HG03025 (cell line): ENCODE measurements at regions not wholly inside any gene's neighbourhood (a gene's known extent, or its start where the extent isn't known, plus 50 kb on each side); places are given as distances from the start of the nearest gene placed in this dataset.
"Not testable (repeated sequence)": the region's sequence is repeated elsewhere in the genome, so short reads cannot be mapped to it uniquely, and the experiment has no call there.

Experiments used
- ATAC-seq: cut with Tn5 transposase; IDR thresholded peaks from one replicate; pipeline ENCODE4 v1.9.1; 2021; ENCODE audit warnings: mild to moderate bottlenecking, moderate library complexity; ENCODE audit not compliant: unreplicated experiment, low FRiP score

DNA sequence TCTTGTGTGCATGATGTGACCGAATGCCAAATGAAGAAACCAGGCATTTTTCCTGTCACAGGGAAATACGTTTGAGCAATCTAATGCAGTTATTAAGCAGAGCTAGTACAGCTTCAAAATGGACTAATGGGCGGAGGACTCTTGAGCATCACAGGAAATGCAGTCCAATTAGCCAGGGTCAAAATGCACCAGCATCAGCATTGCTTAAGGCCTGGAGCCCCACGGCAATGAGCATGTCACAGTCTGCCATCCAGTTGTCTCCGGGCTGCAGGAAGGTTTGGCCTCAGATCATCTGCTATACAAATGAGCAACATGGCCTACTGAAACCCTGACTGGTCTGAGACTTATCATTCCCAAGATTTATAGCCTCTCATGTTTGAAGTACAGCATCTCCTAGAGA, 652.1 kb upstream of the SLC35B3 start:
- ATAC-seq = no peak

DNA sequence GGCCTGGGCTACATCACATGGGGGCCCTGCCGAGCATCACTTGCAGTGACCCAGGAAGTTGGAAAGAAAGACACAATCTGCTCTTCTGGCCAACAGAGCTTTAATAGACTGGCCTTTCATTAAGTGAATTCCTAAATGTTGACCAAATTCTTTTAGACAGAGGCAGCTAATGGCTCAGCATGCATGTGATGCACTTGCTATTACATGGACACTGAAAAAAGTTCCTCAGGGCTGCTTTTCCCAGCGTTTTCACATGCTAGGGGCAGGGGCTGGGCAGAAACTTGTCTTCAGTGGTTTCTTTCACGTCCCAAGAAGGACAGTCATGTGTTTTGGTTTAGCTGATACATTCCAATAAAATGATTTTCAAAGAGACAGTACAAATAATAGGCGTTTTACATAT, 651.0 kb upstream of the SLC35B3 start:
- ATAC-seq = no peak

DNA sequence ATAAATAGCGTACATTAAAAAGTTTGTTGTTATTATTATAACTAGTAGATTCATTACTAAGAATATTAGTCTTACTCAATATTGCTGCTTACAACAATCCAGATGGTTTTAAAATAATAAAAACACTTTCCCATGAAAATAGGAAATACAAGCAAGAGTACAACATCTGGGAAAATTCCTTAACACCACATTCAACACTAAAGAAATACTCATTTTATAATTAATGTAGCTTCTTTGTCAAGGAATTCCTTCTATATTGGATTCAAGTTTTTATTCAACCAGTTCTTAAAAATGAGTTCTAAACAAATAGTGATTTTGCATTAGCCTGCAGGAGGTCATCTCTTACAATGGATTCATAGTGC, 650.3 kb upstream of the SLC35B3 start:
- no peak for ATAC-seq

DNA sequence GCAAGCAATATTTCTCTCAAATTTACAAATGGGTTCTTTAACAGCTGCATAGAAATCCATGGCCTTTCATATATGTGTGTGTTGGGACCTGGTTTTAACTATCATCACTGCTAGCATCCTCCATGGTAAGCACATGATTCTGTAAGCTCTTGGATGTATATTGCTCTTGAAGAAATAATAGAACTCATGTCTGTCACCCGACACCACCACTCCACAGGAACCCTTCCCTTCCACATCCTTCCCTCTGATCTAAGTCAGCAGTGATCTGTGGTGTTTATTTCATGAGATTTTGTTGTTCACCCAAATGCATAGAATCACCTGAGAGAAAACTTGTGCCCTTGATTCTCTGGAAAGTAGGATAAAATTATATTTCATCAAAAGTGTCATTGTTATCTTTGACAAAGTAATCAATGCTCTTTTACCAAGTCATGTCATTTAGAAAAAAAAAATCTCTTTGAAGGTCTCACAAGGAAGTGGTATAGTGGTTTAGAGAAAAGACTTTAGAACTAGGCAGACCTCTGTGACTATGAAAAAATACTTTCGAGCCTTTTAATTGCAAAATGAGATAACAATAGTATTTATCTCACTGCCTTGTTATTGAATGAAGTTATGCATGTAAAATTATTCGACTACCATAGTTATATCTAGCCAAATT, 649.8 kb upstream of the SLC35B3 start:
- ATAC-seq = no peak

DNA sequence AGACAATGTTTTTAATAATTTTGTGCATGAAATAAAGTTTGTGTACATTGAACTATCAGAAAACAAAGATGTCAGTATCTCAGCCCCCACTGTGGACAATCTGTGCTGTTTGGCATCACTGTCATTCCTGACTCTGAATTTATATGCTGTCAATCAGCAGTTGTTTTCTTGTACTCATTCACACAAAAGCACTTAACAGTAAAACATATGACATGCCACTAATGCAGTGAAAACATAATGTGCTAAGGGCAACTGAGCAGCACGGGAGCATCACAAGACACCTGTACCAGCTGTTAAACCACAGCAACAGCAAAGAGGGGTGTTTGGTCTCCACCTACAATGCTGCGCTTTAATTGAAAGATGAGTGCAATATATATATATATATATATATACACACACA, 647.8 kb upstream of the SLC35B3 start:
- ATAC-seq = no peak

DNA sequence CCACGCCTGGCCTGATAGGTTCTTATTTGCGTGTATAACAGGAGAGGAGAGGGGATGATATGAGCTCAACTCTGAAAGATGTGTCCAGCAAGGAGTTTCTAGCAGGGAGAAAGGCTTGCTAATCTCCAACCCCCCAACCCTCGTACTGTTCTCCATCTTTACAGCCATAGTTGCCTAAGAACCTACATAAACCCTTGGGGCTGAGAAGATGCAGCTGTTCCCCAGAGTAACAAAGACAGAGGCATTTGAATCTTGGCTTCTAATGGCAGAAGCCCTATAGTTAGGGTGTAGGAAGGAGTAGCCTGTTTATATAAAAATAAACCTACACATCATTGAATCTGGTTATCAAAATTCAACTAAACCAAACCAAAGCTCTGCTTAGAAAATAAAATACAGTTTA, 631.4 kb upstream of the SLC35B3 start:
- ATAC-seq = no peak

DNA sequence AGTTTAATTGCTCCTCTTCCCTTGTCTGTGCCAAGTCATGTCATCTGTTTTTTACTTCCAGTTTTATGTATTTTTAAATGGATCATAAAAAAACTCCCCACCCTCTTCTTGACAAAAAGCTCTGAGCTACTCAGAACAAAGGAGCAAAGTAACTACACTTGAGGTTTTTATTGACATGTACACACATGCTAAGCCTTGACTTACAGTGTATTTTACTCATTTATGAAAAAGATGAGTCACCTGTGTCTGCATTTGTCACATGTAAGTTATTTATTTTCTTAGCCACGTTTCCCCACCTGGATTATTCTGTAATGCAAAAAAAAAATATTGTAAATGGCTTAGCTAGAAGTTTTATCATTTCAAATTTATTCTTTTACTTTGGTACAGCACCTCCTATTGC, 628.8 kb upstream of the SLC35B3 start:
- ATAC-seq = no peak

DNA sequence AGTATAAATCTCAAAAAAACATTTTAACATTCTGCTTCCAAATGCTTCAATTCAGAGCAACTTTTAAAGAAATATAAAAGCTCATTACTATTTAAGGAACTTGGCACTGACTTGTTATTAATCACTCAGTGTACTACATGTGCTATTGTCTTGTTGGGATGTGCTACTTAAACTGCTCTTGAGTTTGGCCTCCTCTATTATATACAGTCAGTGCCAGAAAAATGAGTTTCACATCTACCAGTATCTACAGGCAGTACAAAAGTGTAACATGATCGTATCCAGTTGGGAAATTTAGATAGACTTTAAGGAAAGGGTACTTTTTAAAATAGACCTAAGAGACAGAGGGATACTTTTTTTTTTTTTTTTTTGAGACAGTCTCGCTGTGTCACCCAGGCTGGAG, 627.3 kb upstream of the SLC35B3 start:
- ATAC-seq = no peak

DNA sequence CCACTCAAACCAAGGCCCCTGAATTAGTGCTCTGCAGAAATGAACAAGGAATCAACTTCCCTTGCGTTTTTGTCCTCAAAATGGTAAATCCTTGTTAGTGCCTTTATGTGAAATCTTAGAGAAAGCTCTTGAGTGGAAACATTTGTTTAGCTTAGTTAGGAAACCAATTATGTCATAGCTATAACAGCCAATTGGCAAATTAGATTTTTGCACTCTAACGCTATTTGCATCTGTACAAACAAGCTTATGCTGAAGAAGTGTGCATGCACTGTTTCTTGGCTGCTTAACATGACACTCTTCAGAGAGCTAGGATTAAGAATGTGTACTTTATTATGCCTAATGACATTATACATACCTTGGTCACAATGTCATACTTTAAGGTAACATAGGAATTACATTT, 622.6 kb upstream of the SLC35B3 start:
- no peak for ATAC-seq

DNA sequence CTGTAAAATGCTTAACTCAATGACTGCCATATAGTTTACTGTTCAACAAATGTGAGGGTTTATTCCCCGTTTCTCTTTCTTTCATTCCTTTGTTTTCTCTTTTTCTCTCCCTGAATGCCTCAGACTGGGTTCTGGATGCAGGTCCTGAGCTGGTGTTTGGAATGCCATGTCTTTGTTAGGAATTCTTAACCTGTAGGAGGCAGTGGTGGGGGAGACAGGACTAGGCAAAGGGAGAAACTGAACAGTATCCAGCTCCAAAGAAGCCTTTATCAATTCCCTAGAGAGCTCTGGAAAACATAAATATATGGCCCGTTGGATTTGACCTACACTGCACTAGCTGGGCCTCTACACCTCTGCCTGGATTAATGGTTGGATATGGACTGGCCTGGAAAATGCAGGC, 621.2 kb upstream of the SLC35B3 start:
- ATAC-seq = no peak

DNA sequence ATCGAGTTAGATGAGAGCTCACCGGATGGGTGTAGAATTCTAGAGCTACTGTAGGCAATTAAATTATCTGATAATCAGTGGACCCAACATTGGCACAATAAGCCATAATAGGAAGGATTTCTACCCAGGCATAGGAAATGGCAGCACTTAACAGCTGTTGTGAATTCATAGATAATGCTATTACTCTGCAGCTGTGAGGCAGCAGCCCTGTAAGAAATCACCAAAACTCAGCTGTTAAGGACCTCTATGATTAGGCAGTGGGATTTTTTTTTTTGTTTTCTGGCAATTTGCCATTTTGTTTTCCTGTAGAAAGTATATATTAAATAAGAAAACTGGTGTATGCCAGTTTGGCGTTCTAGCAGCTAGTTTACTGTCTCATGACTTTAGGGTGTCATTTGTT, 609.1 kb upstream of the SLC35B3 start:
- ATAC-seq = no peak

DNA sequence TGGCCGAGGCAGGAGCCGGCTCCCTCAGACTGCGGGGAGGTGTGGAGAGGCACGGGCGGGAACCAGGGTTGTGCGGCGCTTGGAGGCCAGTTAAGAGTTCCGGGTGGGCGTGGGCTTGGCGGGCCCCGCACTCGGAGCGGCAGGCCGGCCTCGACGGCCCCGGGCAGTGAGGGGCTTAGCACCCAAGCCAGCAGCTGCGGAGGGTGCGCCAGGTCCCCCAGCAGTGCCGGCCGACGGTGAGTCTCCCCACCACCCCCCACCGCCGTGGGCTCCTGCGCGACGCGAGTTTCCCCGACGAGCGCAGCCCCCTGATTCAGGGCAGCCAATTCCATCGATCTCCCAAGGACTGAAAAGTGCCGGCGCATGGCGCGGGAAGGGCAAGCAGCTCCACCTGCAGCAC, 605.4 kb upstream of the SLC35B3 start:
- no peak for ATAC-seq

DNA sequence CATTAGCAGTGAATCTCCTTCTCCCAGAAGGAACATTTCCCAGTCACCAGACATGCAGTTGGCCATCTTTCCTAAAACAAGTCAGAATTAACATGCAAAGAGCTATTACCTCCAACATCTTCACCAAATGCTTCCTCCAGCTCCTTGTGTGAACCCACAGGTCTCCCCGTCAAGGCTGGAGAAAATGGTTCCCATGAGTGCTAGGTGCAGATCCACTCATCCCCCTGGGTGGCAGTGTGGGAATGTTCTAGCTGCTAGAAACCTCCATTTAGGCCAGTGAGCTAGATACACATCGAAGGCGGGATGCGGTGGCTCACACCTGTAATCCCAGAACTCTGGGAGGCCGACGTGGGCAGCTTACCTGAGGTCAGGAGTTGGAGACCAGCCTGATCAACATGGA, 603.9 kb upstream of the SLC35B3 start:
- ATAC-seq = no peak

DNA sequence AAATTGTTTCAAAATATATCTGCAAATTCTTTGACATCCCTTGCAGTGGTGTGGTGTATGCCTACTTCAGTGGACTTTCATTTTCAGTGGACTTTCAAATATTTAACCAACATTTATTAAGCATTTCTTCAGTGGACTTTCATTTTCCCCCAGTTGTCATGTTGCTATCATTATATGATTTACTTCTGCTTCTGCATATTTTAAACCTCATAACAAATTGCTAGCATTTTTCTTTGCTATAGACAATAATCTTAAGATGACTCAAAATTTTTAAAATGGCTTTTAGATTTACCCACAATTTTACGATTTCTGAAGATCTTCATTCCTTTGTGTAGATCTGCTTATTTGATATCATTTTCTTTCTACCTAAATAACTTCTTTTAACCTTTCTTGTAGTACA, 592.7 kb upstream of the SLC35B3 start:
- no peak for ATAC-seq

DNA sequence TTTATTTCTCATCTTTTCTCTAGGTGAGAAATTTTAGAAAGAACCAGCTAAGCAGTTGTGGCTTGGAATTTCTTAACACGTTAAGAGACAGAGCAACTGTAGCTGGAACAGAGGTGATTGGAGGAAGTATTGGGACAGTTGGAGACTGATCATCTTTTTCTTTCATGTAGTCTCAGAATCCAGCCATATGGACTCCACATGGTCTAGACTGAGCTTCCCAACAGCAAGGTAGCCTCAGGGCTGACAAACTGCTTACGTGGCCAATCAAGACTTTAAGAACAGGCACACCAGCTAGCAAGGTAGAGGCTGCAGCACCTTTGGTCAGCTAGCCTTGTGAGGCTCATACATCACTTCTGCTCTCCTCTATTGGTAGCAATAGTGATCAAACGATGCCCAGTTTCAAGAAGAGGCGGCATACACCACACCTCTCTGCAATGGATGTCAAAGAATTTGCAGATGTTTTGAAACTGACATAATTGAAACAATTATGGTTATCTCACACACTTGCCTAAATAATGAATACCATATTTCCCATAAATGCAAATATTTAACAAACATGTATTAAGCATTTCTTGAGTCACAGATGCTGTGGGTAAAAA, 590.5 kb upstream of the SLC35B3 start:
- no peak for ATAC-seq

DNA sequence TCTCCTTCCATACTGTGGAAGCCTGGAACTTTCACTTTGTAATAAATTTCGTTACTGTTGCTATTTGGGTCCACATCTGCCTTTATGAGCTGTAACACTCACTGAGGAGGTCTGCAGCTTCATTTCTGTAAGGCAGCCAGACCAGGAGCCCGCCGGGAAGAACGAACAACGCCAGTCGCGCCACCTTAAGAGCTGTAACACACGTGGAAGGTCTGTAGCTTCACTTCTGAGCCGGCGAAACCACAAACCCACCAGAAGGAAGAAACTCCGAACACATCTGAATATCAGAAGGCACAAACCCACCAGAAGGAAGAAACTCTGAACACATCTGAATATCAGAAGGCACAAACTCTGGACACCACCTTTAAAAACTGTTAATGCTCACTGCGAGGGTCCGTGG, 589.9 kb upstream of the SLC35B3 start:
- no peak for ATAC-seq

DNA sequence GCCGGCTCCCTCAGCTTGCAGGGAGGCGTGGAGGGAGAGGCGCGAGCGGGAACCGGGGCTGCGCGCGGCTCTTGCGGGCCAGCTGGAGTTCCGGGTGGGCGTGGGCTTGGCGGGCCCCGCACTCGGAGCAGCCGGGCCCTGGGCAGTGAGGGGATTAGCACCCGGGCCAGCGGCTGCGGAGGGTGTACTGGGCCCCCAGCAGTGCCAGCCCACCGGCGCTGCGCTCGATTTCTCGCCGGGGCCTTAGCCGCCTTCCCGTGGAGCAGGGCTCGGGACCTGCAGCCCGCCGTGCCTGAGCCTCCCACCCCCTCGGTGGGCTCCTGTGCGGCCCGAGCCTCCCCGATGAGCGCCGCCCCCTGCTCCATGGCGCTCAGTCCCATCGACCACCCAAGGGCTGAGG, 588.9 kb upstream of the SLC35B3 start:
- not testable (repeated sequence) for ATAC-seq

DNA sequence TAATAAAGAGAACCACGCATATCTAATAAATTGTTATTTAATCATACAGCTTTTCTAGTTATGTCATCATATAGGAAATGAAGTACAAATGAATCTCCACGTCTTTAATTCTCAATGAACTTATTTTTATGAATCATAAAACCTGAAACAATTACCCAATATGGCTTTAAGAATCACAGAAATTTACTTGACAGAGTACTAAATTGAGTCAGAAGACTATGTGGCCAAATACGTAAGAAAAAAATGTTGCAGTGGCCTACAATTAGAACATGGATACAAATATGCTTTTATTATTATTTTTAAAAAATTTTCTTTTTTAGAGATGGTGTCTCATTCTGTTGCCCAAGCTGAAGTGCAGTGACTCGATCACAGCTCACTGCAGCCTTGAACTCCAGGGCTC, 584.7 kb upstream of the SLC35B3 start:
- ATAC-seq = no peak

DNA sequence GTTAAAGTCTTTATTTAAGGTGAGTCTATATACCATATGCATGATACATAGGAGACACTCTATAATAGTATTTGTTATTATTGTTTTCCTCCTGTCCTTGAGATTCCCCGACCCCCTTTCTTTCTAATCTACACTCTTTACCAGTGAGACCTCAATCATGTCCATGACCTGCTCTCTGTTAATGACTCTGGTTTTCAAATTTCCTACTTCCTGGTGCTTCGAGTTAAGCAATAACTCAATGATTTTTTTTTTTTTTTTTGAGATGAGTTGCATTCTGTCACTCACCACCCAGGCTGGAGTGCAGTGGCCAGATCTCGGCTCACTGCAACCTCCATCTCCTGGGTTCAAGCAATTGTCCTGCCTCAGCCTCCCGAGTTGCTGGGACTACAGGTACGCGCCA, 574.6 kb upstream of the SLC35B3 start:
- no peak for ATAC-seq

DNA sequence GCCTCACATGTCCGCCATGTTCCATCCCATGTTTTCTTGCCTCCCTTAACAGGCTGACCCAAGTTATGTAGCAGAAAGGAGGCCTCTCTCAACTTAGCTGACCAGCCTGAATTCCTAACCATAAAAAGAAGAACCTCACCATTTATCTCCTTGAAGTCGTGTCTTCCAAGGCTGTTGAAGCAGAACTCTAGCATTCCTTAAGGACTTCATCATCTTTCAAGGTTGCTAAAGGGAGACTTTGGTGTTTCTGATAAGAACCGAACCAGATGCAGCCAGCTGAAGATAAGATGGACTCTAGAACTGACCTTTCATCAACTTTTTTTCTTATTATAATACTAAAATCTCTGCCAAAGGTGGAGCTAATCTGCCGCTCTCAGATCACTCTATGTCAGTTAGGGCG, 571.7 kb upstream of the SLC35B3 start:
- no peak for ATAC-seq

DNA sequence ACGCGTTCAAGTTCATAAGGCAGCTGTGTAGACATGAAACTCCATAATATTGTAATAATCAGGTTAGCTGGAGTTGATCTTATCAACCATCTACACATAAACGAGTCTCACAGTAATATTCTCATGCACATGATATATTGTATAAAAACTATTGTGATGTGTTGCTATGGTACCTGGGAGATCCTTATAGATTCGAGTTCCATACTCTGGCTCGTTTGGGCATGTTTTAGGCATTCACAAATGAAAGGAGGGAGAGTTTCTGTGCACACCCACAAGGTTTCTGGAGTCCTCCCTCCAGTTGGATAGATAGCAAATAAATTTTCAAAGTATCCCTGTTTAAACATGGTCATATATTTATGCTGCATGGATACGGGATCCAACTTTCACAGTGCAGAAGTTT, 567.5 kb upstream of the SLC35B3 start:
- ATAC-seq = no peak

DNA sequence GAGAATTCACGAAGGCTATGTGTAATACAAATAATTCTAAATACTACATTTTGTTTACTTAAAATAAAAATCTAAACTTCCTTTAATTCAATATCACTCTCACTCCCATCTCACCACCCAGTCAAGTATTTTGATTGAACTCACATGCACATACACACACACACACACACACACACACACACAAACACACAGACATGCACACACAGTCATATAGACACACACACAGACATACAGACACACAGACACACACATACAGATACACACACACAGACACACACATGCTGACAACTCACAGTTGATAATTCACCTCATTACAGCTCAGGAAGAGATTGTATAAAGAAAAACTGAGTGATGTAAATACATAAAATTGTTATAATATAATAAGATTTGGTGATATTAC, 559.8 kb upstream of the SLC35B3 start:
- no peak for ATAC-seq

DNA sequence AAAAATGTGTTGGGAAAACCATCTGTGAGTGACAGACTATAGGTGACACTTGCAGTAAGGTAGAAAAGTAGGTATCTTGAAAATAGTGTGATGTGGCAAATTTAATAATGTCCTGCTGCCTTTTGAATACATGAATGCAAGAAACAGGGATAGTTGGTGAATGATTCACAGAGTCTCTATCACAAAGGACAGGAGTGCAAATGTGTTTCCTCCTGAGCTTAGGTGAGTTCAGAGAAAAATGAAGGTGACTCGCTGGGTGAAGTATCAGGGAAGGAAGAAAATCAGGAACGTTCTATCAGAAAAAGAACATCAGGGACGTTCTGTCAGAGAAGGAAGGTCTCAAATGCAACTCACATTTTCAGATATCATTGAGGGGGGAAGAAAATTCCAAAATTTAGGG, 557.8 kb upstream of the SLC35B3 start:
- no peak for ATAC-seq
